ENCODE measurements at regions not wholly inside any gene's neighbourhood (a gene's known extent, or its start where the extent isn't known, plus 50 kb on each side); places are given as distances from the start of the nearest gene placed in this dataset.
A peak's percentile ranks its signal among the peaks of the same experiment; 100 is the strongest.

- no TSS peak for BruUV-seq (replicated peaks)
- CTCF ChIA-PET = interaction anchor here (0.5 kb wide), 2 partner anchors 123 to 574 kb away, joined by 3 to 4 read pairs; no protein-coding TSS in a partner anchor
- no peak overlapping the region for H3K4me3 Mint-ChIP-seq (ENCODE audit: unreplicated experiment)
Measured at GRCh38 chr7:17057143-17057509, 175.3 kb upstream of the AGR3 start.

DNA sequence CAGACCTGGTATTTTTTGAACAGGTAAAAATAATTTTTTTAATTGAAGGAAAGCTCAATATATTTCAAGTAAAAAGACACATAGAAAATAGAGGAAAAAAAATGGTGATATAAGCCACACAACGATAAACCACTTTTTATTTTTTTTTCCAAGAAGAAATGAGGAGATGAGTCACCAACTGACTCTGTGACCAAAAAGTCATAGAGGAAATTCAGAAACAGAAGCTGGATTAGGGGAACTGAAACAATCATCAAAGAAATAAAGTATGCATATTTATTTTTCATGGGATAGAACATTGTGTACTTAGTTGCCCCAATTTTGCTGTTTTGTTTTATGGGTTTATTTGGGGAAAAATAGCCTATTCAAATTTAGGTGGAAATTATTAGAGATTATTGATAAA is 176.8 kb upstream of the AGR3 start:
- TF ChIP-seq CTCF (IDR thresholded peaks at IDR 0.05; ENCODE audit: unreplicated experiment) = no peak
- DNase-seq (ENCODE audit: unreplicated experiment) = no peak
- Mint-ChIP-seq H3K9me3 (ENCODE audit: unreplicated experiment) (no peaks in the 10 kb centered on the region), H3K27me3 (ENCODE audit: insufficient read depth, unreplicated experiment) (no peaks in the 10 kb centered on the region), H3K4me1 (ENCODE audit: insufficient read depth, unreplicated experiment) (peaks cover 7% of the 10 kb centered on the region), H3K27ac (ENCODE audit: low read depth, unreplicated experiment) (peak overlapping the region; percentile 27), H3K4me3 (ENCODE audit: unreplicated experiment) (no peak overlapping the region), H3K36me3 (ENCODE audit: insufficient read depth, unreplicated experiment) (no peaks in the 10 kb centered on the region)
- intact Hi-C loops (cut with micrococcal nuclease) = no loop called here
- no TSS peak for BruUV-seq (replicated peaks)
- ChIA-PET CTCF (interaction anchor here (0.7 to 1.2 kb wide), 3 partner anchors 11 to 73 kb away, joined by 3 to 4 read pairs (median 3); no protein-coding TSS in a partner anchor), POLR2A (interaction anchor here (1.2 kb wide), 1 partner anchor 240 kb away, joined by 6 read pairs; the partner anchor contains the start of gene AHR)

More at GRCh38 chr7:17057143-17057509, 175.3 kb upstream of the AGR3 start:
- TF ChIP-seq CTCF (IDR thresholded peaks at IDR 0.05; ENCODE audit: unreplicated experiment) = no peak
- no peaks in the 10 kb centered on the region for H3K9me3 Mint-ChIP-seq (ENCODE audit: unreplicated experiment)
- intact Hi-C loops (cut with micrococcal nuclease) = no loop called here
- H3K27me3 Mint-ChIP-seq (ENCODE audit: insufficient read depth, unreplicated experiment) = no peaks in the 10 kb centered on the region
- peaks cover 7% of the 10 kb centered on the region for H3K4me1 Mint-ChIP-seq (ENCODE audit: insufficient read depth, unreplicated experiment)
- H3K36me3 Mint-ChIP-seq (ENCODE audit: insufficient read depth, unreplicated experiment) = no peaks in the 10 kb centered on the region
- POLR2A ChIA-PET = interaction anchor here (1.1 kb wide), 1 partner anchor 248 kb away, joined by 3 read pairs; no protein-coding TSS in a partner anchor
- no peak overlapping the region for H3K27ac Mint-ChIP-seq (ENCODE audit: low read depth, unreplicated experiment)
- DNase-seq (ENCODE audit: unreplicated experiment) = no peak

DNA sequence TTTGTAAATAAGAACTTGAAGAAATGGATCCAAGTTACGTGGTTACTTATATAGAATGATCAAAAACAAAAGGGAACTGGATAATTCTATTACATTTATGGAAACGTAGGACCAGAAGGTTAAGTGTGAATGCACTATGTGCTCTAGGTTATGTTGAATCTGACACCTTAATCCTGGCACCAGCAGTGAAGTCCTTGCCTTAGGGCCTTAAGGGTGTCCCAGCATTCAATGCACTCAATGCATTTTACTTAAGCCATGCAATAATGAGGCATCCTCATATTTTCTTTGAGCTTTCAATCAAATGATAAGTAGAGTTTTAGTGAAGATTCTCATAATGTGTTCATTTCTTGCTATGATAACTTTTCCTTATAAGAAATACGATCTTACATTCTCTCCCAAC is 178.3 kb upstream of the AGR3 start:
- H3K4me3 Mint-ChIP-seq (ENCODE audit: unreplicated experiment) = no peak overlapping the region
- no peaks in the 10 kb centered on the region for H3K9me3 Mint-ChIP-seq (ENCODE audit: unreplicated experiment)
- no peak for DNase-seq (ENCODE audit: unreplicated experiment)
- no peak for TF ChIP-seq CTCF (IDR thresholded peaks at IDR 0.05; ENCODE audit: unreplicated experiment)
- CTCF ChIA-PET = no interaction called here
- intact Hi-C loops (cut with micrococcal nuclease) = loop anchor here (5.0 kb wide), 1 partner anchor 78 kb away; no protein-coding TSS in a partner anchor
- no peak overlapping the region for H3K27ac Mint-ChIP-seq (ENCODE audit: low read depth, unreplicated experiment)
- no TSS peak for BruUV-seq (replicated peaks)
- peaks cover 7% of the 10 kb centered on the region for H3K4me1 Mint-ChIP-seq (ENCODE audit: insufficient read depth, unreplicated experiment)
- H3K36me3 Mint-ChIP-seq (ENCODE audit: insufficient read depth, unreplicated experiment) = no peaks in the 10 kb centered on the region
- POLR2A ChIA-PET = no interaction called here
- no peaks in the 10 kb centered on the region for H3K27me3 Mint-ChIP-seq (ENCODE audit: insufficient read depth, unreplicated experiment)

DNA sequence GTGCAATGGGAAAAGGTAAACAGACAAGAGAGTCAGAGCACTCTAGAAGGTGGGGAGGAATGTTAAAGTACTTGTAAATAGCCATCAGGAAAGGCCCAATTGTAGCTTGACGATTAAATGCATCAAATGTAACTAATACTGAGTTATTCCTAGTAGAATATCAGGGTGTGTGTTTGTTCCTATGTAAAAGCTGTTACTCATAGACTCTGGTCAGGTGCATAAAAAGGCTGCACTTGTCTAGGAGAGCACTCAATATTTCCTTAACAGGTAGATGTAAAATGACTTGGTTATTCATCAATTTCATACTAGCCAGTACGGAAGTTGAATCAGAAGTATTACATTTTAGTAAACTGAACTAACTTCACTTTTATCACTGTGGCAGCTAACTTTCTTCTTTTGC is 179.7 kb upstream of the AGR3 start:
- H3K36me3 Mint-ChIP-seq (ENCODE audit: insufficient read depth, unreplicated experiment) = no peaks in the 10 kb centered on the region
- no peak for DNase-seq (ENCODE audit: unreplicated experiment)
- no peak for TF ChIP-seq CTCF (IDR thresholded peaks at IDR 0.05; ENCODE audit: unreplicated experiment)
- intact Hi-C loops (cut with micrococcal nuclease) = loop anchor here (5.0 kb wide), 1 partner anchor 79 kb away; no protein-coding TSS in a partner anchor
- H3K27ac Mint-ChIP-seq (ENCODE audit: low read depth, unreplicated experiment) = no peak overlapping the region
- BruUV-seq (replicated peaks) = no TSS peak
- no peaks in the 10 kb centered on the region for H3K27me3 Mint-ChIP-seq (ENCODE audit: insufficient read depth, unreplicated experiment)
- ChIA-PET POLR2A (interaction anchor here (1.3 kb wide), 1 partner anchor 34 kb away, joined by 4 read pairs; no protein-coding TSS in a partner anchor), CTCF (interaction anchor here (1.0 to 4.6 kb wide), 8 partner anchors 11 to 585 kb away, joined by 3 to 25 read pairs (median 4); no protein-coding TSS in a partner anchor)
- no peak overlapping the region for H3K4me3 Mint-ChIP-seq (ENCODE audit: unreplicated experiment)
- peaks cover 7% of the 10 kb centered on the region for H3K4me1 Mint-ChIP-seq (ENCODE audit: insufficient read depth, unreplicated experiment)
- H3K9me3 Mint-ChIP-seq (ENCODE audit: unreplicated experiment) = no peaks in the 10 kb centered on the region
